ENCODE measurements at regions not wholly inside any gene's neighbourhood (a gene's known extent, or its start where the extent isn't known, plus 50 kb on each side); places are given as distances from the start of the nearest gene placed in this dataset.

GRCh38 chr1:80542231-80542630 is 1258.5 kb upstream of the ADGRL2 start:
- no peak overlapping the region for H3K9ac ChIP-seq (replicated peaks in 1 of 4; ENCODE audit: extremely low read depth in 1 of 4, low read depth in 3 of 4, low read length in 3 of 4)
- no peaks in the 10 kb centered on the region for H3K79me2 ChIP-seq (ENCODE audit: control insufficient read depth in 1 of 2, insufficient read depth in 2 of 2, low read length in 2 of 2)
- no peak overlapping the region for H3K18ac ChIP-seq (ENCODE audit: extremely low read depth, low read length)
- H2BK12ac ChIP-seq (ENCODE audit: low read depth, low read length) = no peak overlapping the region
- H3K23ac ChIP-seq (ENCODE audit: insufficient read length) = no peak overlapping the region
- peaks cover 0 to 3% (median under 1%) of the 10 kb centered on the region in 4 experiments; a peak in 2 of 7 replicates for H3K4me1 ChIP-seq (replicated peaks in 1 of 4; ENCODE audit: control insufficient read depth in 3 of 4, insufficient read depth in 4 of 4, low read length in 3 of 4)
- no peak overlapping the region for H2BK120ac ChIP-seq (replicated peaks; ENCODE audit: low read depth, low read length)
- H4K8ac ChIP-seq (ENCODE audit: extremely low read depth, insufficient read depth, low read length) = no peak overlapping the region
- H2AFZ ChIP-seq (ENCODE audit: low read length) = no peak overlapping the region
- H3K79me1 ChIP-seq (ENCODE audit: low read depth, low read length) = no peaks in the 10 kb centered on the region
- H4K5ac ChIP-seq (ENCODE audit: insufficient read length, low read depth, low read length) = no peak overlapping the region
- H4K91ac ChIP-seq (replicated peaks; ENCODE audit: insufficient read length, low read length) = no peak overlapping the region
- no peak overlapping the region for H2AK5ac ChIP-seq (ENCODE audit: low read depth, low read length)
- no peak overlapping the region for H2BK20ac ChIP-seq (ENCODE audit: low read length)
- no peak overlapping the region for H3K4ac ChIP-seq (replicated peaks; ENCODE audit: insufficient read length, low read depth, low read length)
- H3K23me2 ChIP-seq (ENCODE audit: low read depth, low read length) = no peaks in the 10 kb centered on the region
- H4K20me1 ChIP-seq (replicated peaks in 1 of 2; ENCODE audit: control insufficient read depth in 1 of 2, insufficient read depth in 2 of 2, low read length in 2 of 2) = no peaks in the 10 kb centered on the region
- H3K27me3 ChIP-seq (replicated peaks in 1 of 4; ENCODE audit: control insufficient read depth in 3 of 4, extremely low read depth in 1 of 4, insufficient read depth in 3 of 4, low read length in 3 of 4) = no peaks in the 10 kb centered on the region
- H3K36me3 ChIP-seq (ENCODE audit: control insufficient read depth in 2 of 4, insufficient read depth in 4 of 4, low read length in 3 of 4) = no peaks in the 10 kb centered on the region
- no peak overlapping the region for H2BK15ac ChIP-seq (ENCODE audit: low read length)
- H3K4me3 ChIP-seq (ENCODE audit: extremely low read depth in 1 of 4, insufficient read depth in 2 of 4, low read depth in 3 of 4, low read length in 4 of 4) = no peak overlapping the region
- ChIA-PET POLR2A (ENCODE audit: partially characterized antibody) (no interaction called here), CTCF (ENCODE audit: partially characterized antibody) (no interaction called here)
- no peak for DNase-seq (ENCODE audit: low read depth in 1 of 2, low spot score in 2 of 2)
- TF ChIP-seq BCL11A (IDR thresholded peaks at IDR 0.05; ENCODE audit: low read depth in 2 of 2, low read length in 2 of 2) (no peak), SRF (IDR thresholded peaks at IDR 0.05; ENCODE audit: low read depth, low read length) (no peak), GTF2F1 (IDR thresholded peaks at IDR 0.05; ENCODE audit: borderline replicate concordance, low read depth, low read length) (no peak)
- H3K4me2 ChIP-seq (ENCODE audit: insufficient read depth in 1 of 2, low read depth in 2 of 2, low read length in 2 of 2) = no peak overlapping the region
- 100% methylated on average over 1 of the region's 1 CpG; no CpG with 5 or more reads in 1 of the 2 experiments for WGBS, 2 experiments (ENCODE audit: extremely low coverage in 1 of 2, insufficient coverage in 1 of 2, insufficient read length in 1 of 2, insufficient replicate concordance in 2 of 2, low coverage in 1 of 2, low lambda C conversion rate in 2 of 2, missing lambda C conversion rate in 1 of 2)
- H3K9me3 ChIP-seq (ENCODE audit: insufficient read depth in 2 of 2, low read depth in 1 of 2, low read length in 1 of 2) = no peaks in the 10 kb centered on the region
- no peak for FAIRE-seq
- H3K27ac ChIP-seq (ENCODE audit: low read depth, low read length) = no peak overlapping the region
- no peak overlapping the region for H2BK5ac ChIP-seq (ENCODE audit: low read depth, low read length)
- H3K56ac ChIP-seq (replicated peaks; ENCODE audit: insufficient read length, low read depth, low read length) = no peak overlapping the region
- no peak overlapping the region for H3K14ac ChIP-seq (ENCODE audit: insufficient read length)

Data from H1 (cell line).